Stimulated activated CD8-positive, alpha-beta memory T cell treated with anti-CD3 and anti-CD28 coated beads, Interleukin-4, amount 100 ng/mL, for 48 hours (primary cell): ENCODE measurements at regions not wholly inside any gene's neighbourhood (a gene's known extent, or its start where the extent isn't known, plus 50 kb on each side); places are given as distances from the start of the nearest gene placed in this dataset.

Experiments used
- DNase-seq: peaks from one replicate; pipeline ENCODE4 v3.0.0-alpha.2; 2020

- no peak for DNase-seq
Measured at GRCh38 chr18:6574631-6575030, 154.9 kb upstream of the ARHGAP28 start.

DNA sequence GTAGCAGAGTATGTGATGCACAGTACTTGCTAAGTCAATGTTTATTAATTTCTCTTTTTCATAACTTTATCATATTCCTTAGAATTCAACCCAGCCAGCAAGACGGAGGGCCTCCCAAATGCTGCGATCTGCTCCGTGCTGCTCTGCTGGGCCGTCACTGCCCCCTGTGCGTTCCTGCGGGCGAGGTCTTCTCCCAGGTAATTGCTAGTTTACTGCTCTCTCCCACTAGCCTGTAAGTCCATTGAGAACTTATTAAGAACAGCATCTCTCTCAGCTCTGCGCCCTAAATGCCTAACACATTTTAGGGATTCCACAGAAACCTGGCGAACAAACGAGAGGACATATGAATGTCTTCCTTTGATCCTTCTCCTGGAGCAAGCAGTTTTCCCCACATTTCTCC lies 153.6 kb upstream of the ARHGAP28 start:
- no peak for DNase-seq

DNA sequence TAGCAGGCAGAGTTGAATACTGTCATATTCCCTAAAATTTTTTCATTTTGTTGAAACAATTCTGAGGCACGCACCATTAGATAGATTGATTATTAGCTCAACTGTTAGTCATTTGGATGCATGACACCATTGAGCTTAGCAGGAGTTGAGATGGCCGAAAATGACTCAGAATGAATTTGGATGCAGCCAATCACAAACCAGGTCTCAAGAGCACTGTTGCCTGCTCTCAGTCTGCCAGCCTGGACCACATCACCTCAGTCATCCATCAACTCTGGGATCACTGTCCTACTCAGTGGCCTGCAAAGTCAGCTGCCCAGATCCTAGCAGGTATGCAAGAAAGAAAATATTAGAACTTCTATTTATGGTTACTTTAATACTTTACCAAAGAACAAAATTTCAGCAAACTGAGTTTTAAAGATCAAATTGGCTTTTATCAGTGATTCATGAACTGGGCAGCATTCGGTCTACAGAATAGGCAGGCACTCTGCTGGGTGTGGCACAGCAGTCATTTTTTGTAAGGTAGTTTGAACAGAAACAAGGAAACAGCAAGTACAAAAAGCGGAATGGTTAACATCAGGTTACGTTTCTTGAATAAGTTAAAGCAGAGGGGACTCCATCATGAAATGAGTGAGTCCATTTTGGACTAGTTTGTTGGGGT lies 152.7 kb upstream of the ARHGAP28 start:
- no peak for DNase-seq

DNA sequence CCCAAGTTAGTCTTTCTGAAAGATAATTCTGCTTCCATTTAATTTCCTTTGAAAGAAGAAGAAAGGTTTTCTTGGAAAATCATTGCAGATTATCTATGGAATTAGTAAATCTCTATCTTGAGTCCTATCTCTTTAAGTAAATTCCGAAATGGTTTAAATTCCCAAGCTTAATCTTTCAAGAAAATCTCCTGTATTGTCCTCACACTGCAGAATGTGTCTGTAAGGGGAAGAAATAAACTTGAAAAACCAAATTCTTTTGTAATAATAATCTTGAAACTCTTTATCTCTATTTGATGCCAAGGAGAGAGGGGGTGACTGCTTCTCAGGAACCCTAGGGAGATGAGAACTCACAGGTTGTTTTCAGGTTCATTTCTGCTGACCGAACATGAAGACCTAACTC lies 150.8 kb upstream of the ARHGAP28 start:
- DNase-seq = no peak

GRCh38 chr18:6579486-6579885 lies 150.0 kb upstream of the ARHGAP28 start:
- no peak for DNase-seq

DNA sequence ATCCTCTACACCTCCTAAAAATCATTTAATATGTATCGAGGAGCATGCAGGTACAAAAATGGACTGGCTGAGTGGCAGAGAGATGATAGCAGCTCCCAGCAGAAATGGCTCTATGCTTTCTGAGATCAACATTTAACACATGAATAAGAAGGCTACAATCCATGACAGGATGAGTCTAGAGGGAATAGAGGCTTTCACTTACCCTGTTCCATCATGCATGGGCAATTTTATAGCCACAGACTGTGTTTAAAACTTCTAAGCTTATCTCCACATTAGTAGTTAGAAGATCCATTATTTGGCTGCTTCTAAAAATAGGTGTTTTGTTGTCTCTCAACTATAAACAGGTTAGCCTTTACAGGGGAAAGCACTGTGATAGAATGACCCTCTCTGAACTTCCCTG lies 149.1 kb upstream of the ARHGAP28 start:
- no peak for DNase-seq

DNA sequence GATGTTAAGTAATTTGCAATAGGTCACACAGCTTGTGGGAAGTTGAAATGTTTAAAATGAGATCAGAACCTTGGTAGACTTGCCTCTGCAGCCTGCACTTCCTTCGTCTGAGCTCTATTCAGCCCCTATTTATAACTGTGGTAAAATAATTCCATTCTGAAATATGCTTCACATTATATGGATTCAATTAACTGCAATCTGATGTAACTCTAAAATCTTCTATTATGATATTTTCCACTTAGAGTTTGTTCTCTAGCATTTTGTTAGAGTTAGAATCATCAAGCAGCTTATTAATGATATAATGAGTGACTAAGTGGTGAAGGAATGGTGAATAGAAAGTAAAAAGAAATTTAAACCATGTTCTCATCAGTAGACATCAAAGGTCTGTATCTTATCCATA lies 139.6 kb upstream of the ARHGAP28 start:
- no peak for DNase-seq

GRCh38 chr18:6590326-6590725 lies 139.2 kb upstream of the ARHGAP28 start:
- DNase-seq = no peak

DNA sequence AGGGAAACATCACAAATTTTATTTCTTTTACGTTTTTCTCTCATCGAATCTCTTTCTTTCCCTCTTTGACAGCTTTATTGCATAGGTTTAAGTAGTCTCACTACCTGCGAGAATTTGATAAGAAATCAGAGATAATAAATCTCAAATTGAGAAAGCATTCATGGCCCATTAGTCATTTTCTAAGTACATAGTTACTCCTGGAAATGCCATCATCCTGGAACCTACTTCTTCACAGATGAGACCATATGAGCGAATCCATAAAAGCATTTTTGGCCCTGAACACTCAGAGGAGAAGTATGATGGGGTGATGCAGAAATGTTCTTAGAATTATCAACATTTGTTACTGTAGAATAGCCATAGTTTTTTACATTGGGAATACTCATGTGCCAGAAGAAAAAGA lies 138.0 kb upstream of the ARHGAP28 start:
- DNase-seq = no peak

DNA sequence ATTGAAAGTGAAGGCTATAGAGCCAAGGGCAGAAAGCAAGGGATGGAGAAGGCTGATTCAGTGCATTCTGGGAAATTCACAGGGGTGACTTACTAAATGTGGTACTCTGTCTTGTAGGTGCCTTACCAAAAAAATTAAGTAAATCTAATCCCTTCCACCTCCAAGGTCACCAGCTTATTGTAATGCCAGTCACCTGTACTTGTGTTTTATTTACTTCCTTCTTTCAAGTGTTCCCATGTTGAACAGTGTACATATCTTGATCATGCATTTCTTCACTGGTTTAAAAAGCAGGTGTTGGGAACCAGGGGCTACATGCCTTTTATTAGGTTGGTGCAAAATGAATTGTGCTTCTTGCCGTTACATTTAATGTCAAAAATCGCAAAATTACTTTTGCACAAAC lies 137.0 kb upstream of the ARHGAP28 start:
- DNase-seq = no peak

DNA sequence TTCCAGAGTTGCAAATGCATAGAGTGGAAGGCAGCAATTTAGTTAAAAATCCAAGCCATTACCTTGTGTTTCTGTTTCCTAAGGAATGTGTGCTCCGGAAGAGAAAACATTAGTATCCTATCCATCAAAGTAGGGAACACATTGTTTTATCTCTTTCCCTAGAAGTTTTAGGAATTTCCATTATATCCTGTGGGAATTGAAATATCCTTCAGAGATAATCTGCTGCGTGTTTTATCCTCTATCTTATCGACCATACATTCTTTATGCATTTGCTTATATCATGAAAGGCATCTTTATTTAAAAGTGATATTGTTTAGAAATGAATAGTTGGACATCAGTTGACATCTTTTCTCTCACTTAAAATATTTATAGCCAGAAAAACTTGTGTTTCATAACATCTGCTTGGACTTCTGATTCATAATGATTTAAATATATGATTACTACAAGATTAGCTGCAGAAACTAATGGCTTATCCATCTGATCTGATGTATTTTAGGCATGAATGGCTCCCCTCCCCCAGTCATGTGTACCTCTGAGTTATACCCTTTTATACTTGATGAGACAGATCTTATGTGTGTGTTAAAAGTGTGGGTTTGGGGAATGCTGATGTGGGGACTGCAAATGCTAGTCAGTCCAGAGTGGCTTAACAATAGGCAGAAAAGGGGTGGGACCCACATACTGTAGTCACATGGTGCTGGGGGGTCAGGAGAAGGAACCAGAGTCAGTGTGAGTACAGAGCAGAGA lies 136.2 kb upstream of the ARHGAP28 start:
- no peak for DNase-seq

DNA sequence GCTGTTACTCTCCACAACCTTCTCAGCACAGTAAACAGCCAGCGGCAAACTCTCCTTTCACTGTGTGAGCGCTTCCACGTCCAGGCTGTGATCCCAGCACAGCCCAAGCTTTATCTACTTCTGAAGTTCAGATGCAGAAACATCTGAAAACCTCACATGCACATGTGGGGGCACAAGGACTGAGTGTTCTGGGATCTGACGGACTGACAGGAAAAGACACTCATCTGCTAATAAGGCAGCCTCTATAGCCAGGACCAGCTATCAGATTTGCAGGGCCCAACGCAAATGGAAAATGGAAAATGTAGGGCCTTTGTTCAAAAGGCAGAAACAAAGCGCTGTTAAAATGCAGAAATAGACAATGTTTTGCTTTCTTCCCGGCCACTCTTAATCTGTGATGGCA lies 133.8 kb upstream of the ARHGAP28 start:
- DNase-seq = no peak

GRCh38 chr18:6598657-6599056 lies 130.9 kb upstream of the ARHGAP28 start:
- DNase-seq = no peak

- no peak for DNase-seq
Measured at GRCh38 chr18:6600667-6601167, 128.8 kb upstream of the ARHGAP28 start.

- no peak for DNase-seq
Measured at GRCh38 chr18:6601241-6601640, 128.3 kb upstream of the ARHGAP28 start.

DNA sequence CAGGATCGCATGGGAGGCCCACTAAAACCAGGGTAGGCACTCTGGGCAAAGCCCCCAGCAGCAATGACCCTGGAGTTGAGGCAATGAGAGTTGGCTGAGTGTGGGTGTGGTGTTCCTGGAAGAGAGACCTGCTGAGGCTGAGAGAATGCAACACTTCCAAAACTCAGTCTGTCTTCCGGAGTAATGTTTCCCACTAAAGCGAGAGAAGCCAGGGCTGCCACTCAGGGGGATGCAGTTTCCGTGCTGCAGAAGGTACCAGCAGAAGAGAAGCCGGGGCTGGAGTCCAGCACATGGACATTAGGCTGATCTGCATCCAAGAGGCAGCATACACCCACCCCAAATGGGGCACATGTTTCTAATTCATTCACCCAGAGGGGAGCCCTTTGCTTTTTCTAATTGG lies 127.2 kb upstream of the ARHGAP28 start:
- no peak for DNase-seq

- DNase-seq = no peak
Measured at GRCh38 chr18:6604573-6604941, 125.0 kb upstream of the ARHGAP28 start.

GRCh38 chr18:6605115-6605869 lies 124.2 kb upstream of the ARHGAP28 start:
- DNase-seq = no peak

DNA sequence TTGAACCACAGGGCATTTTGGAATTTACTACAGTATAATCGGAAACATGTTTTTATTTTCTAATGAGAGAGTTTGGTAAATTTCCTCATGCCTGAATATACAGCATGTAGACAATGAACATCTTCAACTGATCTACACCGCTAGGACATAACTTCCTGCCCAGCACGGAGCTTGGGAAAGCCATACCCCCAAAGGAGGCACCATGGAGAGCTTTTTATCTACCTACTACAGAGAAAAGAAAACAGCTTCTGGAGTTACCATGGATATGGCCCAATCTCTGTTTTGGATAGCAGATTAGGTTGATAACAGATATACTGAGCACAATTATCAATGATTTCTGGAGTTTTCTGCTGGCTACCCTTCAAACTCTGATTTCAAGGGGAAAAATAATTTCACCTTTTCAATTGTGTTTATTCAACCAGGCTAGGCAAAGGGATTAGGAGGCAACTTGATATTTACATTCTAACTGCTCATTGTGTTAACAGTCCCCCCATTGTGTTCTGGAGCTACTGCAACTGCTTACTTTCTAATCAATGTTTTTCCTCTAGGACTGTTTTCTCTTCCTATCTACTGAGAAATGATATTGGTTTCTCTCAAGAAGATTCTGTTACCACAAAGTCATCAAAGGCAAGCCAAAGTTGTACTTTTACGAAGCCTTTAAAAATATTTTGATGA lies 123.0 kb upstream of the ARHGAP28 start:
- no peak for DNase-seq

DNA sequence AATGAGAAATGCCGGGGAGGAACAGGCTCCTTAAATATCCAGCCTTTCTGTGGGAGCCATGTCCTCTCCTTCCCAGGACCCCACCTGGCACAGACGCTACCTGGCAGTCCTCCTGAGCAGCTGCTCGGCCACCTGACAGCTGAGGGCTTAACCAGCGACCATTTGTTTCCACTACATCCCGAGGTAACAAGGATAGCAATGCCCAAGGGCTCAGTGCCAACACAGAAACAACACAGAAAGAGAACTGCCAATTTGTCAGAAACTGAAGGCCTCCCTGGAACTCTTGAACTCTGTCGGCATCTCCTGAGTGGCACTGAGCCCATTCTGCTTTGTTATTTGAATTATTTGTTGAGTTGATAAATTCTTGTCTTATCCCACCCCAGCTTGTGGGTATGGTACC lies 122.2 kb upstream of the ARHGAP28 start:
- DNase-seq = no peak

- no peak for DNase-seq
Measured at GRCh38 chr18:6609666-6610264, 119.8 kb upstream of the ARHGAP28 start.

DNA sequence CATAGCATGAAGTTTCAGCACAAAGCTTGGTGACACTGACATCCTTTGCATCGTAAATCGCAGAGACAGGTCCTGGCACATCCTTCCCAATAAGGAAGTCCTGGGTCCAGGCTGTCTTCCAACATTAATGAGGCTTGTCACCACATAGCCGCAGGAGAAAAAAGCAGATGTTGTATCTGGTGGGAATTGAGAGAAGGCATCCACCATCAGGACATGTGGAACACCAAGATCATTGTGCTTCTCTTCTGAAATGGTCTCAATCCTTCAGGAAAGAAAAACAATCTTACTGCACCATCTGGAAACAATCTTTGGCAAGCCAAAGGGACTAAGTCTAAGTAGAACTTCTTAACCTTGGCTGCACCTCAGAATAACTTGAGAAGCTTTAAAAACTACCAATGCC lies 119.0 kb upstream of the ARHGAP28 start:
- DNase-seq = no peak

DNA sequence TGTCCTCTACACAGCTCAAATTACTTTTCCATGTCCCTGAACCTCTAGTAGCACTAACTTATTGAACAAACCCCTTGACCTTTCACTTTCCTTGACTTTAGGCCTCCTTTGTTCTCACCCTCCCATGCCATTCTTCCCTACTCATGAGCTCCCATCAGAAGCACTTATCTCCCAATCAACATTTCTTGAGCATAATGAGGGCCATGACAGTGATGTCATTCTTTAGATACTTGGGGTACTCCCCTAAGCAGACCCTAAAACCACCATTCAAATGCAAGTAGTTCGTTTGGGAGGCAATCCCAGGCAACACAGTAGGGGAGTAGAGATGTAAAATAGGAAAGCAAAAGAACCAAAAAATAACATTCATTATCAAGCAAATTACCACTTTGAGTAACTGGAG lies 115.9 kb upstream of the ARHGAP28 start:
- DNase-seq = no peak
